ENCODE measurements at regions not wholly inside any gene's neighbourhood (a gene's known extent, or its start where the extent isn't known, plus 50 kb on each side); places are given as distances from the start of the nearest gene placed in this dataset.
"Not testable (repeated sequence)": the region's sequence is repeated elsewhere in the genome, so short reads cannot be mapped to it uniquely, and the experiment has no call there.

DNA sequence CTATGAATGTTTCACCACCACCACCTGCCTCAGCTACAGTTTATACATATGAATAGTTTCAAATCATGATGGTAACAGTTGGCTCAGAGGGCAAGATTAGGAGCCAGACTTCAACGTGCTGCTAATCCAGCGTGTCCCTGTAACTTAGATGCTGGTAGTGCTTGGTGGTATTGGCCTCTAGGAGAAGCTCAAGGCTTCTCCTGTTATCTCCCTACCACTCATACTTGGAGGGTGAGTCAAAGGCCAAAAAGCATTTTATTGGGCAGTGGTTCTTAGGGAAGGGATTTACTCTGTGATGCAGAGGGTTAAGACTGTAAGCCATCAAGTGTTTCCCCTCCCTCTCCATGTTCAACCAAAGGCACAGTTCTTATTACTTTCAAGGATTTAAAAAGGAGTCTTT, 57.2 kb upstream of the LRRC37A2 start:
- TF ChIP-seq CTCF (IDR thresholded peaks at IDR 0.05); POLR2A (IDR thresholded peaks at IDR 0.05; ENCODE audit: low read depth); POLR2AphosphoS5 (IDR thresholded peaks at IDR 0.05): not testable (repeated sequence)

All from esophagus muscularis mucosa (tissue), 3 donors.